ENCODE measurements at regions not wholly inside any gene's neighbourhood (a gene's known extent, or its start where the extent isn't known, plus 50 kb on each side); places are given as distances from the start of the nearest gene placed in this dataset.

GRCh38 chr11:116644201-116644940, 128.4 kb downstream of the BUD13 start:
- no peak for DNase-seq (ENCODE audit: extremely low read depth in 1 of 2, low read depth in 1 of 2)

- DNase-seq (ENCODE audit: extremely low read depth in 1 of 2, low read depth in 1 of 2), result no peak
Measured at GRCh38 chr11:116643521-116643920, 129.3 kb downstream of the BUD13 start.

GRCh38 chr11:116642902-116643301, 129.9 kb downstream of the BUD13 start:
- DNase-seq (ENCODE audit: extremely low read depth in 1 of 2, low read depth in 1 of 2), result no peak

- no peak for DNase-seq (ENCODE audit: extremely low read depth in 1 of 2, low read depth in 1 of 2)
Measured at GRCh38 chr11:116642481-116642880, 130.3 kb downstream of the BUD13 start.

GRCh38 chr11:116641561-116642045, 131.2 kb downstream of the BUD13 start:
- no peak for DNase-seq (ENCODE audit: extremely low read depth in 1 of 2, low read depth in 1 of 2)

GRCh38 chr11:116640641-116641402, 132.0 kb downstream of the BUD13 start:
- DNase-seq (ENCODE audit: extremely low read depth in 1 of 2, low read depth in 1 of 2), result no peak

- DNase-seq (ENCODE audit: extremely low read depth in 1 of 2, low read depth in 1 of 2), result no peak
Measured at GRCh38 chr11:116638463-116638862, 134.3 kb downstream of the BUD13 start.

- no peak for DNase-seq (ENCODE audit: extremely low read depth in 1 of 2, low read depth in 1 of 2)
Measured at GRCh38 chr11:116637766-116638165, 135.0 kb downstream of the BUD13 start.

GRCh38 chr11:116636341-116636929, 136.4 kb downstream of the BUD13 start:
- no peak for DNase-seq (ENCODE audit: extremely low read depth in 1 of 2, low read depth in 1 of 2)

GRCh38 chr11:116631201-116631600, 141.6 kb downstream of the BUD13 start:
- DNase-seq (ENCODE audit: extremely low read depth in 1 of 2, low read depth in 1 of 2), result no peak

GRCh38 chr11:116618461-116618860, 154.3 kb downstream of the BUD13 start:
- no peak for DNase-seq (ENCODE audit: extremely low read depth in 1 of 2, low read depth in 1 of 2)

GRCh38 chr11:116615211-116615865, 157.4 kb downstream of the BUD13 start:
- no peak for DNase-seq (ENCODE audit: extremely low read depth in 1 of 2, low read depth in 1 of 2)

GRCh38 chr11:116614306-116615210, 158.2 kb downstream of the BUD13 start:
- DNase-seq (ENCODE audit: extremely low read depth in 1 of 2, low read depth in 1 of 2), result no peak

- no peak for DNase-seq (ENCODE audit: extremely low read depth in 1 of 2, low read depth in 1 of 2)
Measured at GRCh38 chr11:116613206-116613875, 159.4 kb downstream of the BUD13 start.

GRCh38 chr11:116611998-116612620, 160.7 kb downstream of the BUD13 start:
- DNase-seq (ENCODE audit: extremely low read depth in 1 of 2, low read depth in 1 of 2), result no peak

GRCh38 chr11:116610190-116610589, 162.6 kb downstream of the BUD13 start:
- DNase-seq (ENCODE audit: extremely low read depth in 1 of 2, low read depth in 1 of 2), result no peak

GRCh38 chr11:116607027-116607426, 165.8 kb downstream of the BUD13 start:
- DNase-seq (ENCODE audit: extremely low read depth in 1 of 2, low read depth in 1 of 2), result no peak

- no peak for DNase-seq (ENCODE audit: extremely low read depth in 1 of 2, low read depth in 1 of 2)
Measured at GRCh38 chr11:116605543-116606459, 167.0 kb downstream of the BUD13 start.

Measured in activated CD8-positive, alpha-beta memory T cell treated with anti-CD3 and anti-CD28 coated beads for 1 hour (primary cell).